Endodermal cell (in vitro differentiated cells): ENCODE measurements at regions not wholly inside any gene's neighbourhood (a gene's known extent, or its start where the extent isn't known, plus 50 kb on each side); places are given as distances from the start of the nearest gene placed in this dataset.

Source experiments
- DNase-seq: peaks from one replicate; pipeline ENCODE4 v3.0.0-alpha.2; 2017
- H3K27ac ChIP-seq: 2 replicates; pipeline ENCODE4 v1.5.1; 2013; ENCODE audit warnings: mild to moderate bottlenecking, low read depth, low read length, moderate library complexity
- H3K27me3 ChIP-seq: 2 replicates; pipeline ENCODE4 v1.6.1; 2013; ENCODE audit warnings: mild to moderate bottlenecking, low read length, moderate library complexity; ENCODE audit not compliant: insufficient read depth, control insufficient read depth, poor library complexity, severe bottlenecking
- H3K36me3 ChIP-seq: 2 replicates; pipeline ENCODE4 v1.7.0; 2013; ENCODE audit warnings: mild to moderate bottlenecking, low read length, moderate library complexity; ENCODE audit not compliant: control insufficient read depth, insufficient read depth
- H3K4me1 ChIP-seq: one replicate; pipeline ENCODE4 v1.7.0; 2013; ENCODE audit warnings: low read length; ENCODE audit not compliant: control insufficient read depth, insufficient read depth
- H3K4me3 ChIP-seq: 2 replicates; pipeline ENCODE4 v1.5.1; 2013; ENCODE audit warnings: mild to moderate bottlenecking, low read length, moderate library complexity
- H3K9ac ChIP-seq: 2 replicates; pipeline ENCODE4 v1.6.1; 2013; ENCODE audit warnings: mild to moderate bottlenecking, low read length, moderate library complexity; ENCODE audit not compliant: poor library complexity, severe bottlenecking; ENCODE audit errors: extremely low read depth
- H3K9me3 ChIP-seq: 2 replicates; pipeline ENCODE4 v1.6.1; 2013; ENCODE audit warnings: mild to moderate bottlenecking, low read length, moderate library complexity; ENCODE audit not compliant: control insufficient read depth
- H3K27ac Mint-ChIP-seq: 2 replicates; pipeline ENCODE4 v1.8.0; 2020; ENCODE audit warnings: mixed read lengths
- H3K27me3 Mint-ChIP-seq: 2 replicates; pipeline ENCODE4 v1.8.0; 2021; ENCODE audit warnings: mild to moderate bottlenecking, mixed read lengths; ENCODE audit not compliant: insufficient read depth
- H3K36me3 Mint-ChIP-seq: 2 replicates; pipeline ENCODE4 v1.8.0; 2020; ENCODE audit warnings: low read depth, mixed read lengths
- H3K4me1 Mint-ChIP-seq: 2 replicates; pipeline ENCODE4 v1.8.0; 2020; ENCODE audit warnings: mixed read lengths
- H3K4me3 Mint-ChIP-seq: 2 replicates; pipeline ENCODE4 v1.8.0; 2020; ENCODE audit warnings: mild to moderate bottlenecking, moderate library complexity, mixed read lengths
- H3K9me3 Mint-ChIP-seq: 2 replicates; pipeline ENCODE4 v1.8.0; 2020; ENCODE audit warnings: mild to moderate bottlenecking, mixed read lengths
- WGBS, 2 experiments: methylation state at CpG; one replicate each; pipeline versions ENCODE4 v1.1.5 to v1.1.7; 2013; ENCODE audit warnings: missing lambda C conversion rate in 2 of 2, mixed read lengths in 1 of 2; ENCODE audit not compliant: insufficient coverage in 1 of 2, insufficient read length in 1 of 2; 5-methylcytosine and 5-hydroxymethylcytosine counted together
- TF ChIP-seq, protein P1 (sequence below): fragments of 200-600 bp; sonication (generic); conservative IDR thresholded peaks from 2 replicates; pipeline ENCODE4 v1.5.0; 2021; ENCODE audit warnings: antibody characterized with exemption, mild to moderate bottlenecking

DNA sequence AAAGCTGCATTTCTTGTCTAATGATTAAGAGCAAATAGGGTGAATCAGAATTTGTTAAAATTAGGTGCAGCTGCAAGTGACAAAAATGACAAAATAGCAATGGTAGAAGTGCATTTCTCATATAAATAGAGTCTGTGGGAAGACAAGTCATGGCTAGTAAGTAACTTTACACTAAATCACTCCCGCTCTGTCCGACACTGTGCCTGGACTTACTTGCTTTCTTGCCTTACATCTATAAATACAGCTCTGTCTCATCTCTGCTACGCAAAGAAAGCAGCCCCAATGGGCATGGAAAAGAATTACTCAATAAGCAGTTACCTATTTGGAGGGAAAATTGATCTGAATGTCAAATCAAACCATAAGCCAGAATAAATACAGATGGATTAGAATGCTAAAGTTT lies 245.4 kb upstream of the KRR1 start:
- Histone ChIP-seq H3K27ac (no peak overlapping the region), H3K9ac (no peak overlapping the region), H3K4me1 (no peaks in the 10 kb centered on the region), H3K9me3 (no peaks in the 10 kb centered on the region), H3K4me3 (no peak overlapping the region), H3K36me3 (no peaks in the 10 kb centered on the region), H3K27me3 (no peaks in the 10 kb centered on the region)
- no peak for DNase-seq
- WGBS, 2 experiments = 95% methylated on average over 2 of the region's 3 CpGs; no CpG with 5 or more reads in 1 of the 2 experiments
- Mint-ChIP-seq H3K27ac (no peak overlapping the region), H3K4me3 (no peak overlapping the region), H3K4me1 (no peaks in the 10 kb centered on the region), H3K27me3 (no peaks in the 10 kb centered on the region), H3K36me3 (no peaks in the 10 kb centered on the region), H3K9me3 (no peaks in the 10 kb centered on the region)
- TF ChIP-seq, protein P1, sequence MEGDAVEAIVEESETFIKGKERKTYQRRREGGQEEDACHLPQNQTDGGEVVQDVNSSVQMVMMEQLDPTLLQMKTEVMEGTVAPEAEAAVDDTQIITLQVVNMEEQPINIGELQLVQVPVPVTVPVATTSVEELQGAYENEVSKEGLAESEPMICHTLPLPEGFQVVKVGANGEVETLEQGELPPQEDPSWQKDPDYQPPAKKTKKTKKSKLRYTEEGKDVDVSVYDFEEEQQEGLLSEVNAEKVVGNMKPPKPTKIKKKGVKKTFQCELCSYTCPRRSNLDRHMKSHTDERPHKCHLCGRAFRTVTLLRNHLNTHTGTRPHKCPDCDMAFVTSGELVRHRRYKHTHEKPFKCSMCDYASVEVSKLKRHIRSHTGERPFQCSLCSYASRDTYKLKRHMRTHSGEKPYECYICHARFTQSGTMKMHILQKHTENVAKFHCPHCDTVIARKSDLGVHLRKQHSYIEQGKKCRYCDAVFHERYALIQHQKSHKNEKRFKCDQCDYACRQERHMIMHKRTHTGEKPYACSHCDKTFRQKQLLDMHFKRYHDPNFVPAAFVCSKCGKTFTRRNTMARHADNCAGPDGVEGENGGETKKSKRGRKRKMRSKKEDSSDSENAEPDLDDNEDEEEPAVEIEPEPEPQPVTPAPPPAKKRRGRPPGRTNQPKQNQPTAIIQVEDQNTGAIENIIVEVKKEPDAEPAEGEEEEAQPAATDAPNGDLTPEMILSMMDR = no peak

DNA sequence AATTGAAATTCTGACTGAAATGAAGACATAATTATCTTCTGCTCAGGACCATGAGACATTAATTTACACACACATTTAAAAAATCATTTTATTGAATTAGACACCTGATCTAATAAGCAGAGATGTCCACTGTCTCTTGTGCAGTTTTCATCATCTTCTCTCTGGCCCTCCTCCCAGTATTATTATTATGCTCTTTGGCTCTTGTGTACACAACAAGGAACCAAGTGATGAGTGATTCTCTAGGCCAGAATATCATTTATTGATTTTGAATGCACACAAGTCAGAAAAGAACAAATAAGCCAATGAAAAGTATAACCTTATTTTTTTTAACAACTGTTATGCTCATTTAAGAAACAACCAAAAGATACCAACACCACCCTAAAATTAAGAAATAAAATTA lies 244.7 kb upstream of the KRR1 start:
- Histone ChIP-seq H3K4me1 (no peaks in the 10 kb centered on the region), H3K27me3 (no peaks in the 10 kb centered on the region), H3K9ac (no peak overlapping the region), H3K9me3 (no peaks in the 10 kb centered on the region), H3K27ac (no peak overlapping the region), H3K36me3 (no peaks in the 10 kb centered on the region), H3K4me3 (no peak overlapping the region)
- DNase-seq = no peak
- Mint-ChIP-seq H3K9me3 (no peaks in the 10 kb centered on the region), H3K36me3 (no peaks in the 10 kb centered on the region), H3K27me3 (no peaks in the 10 kb centered on the region), H3K27ac (no peak overlapping the region), H3K4me3 (no peak overlapping the region), H3K4me1 (no peaks in the 10 kb centered on the region)
- TF ChIP-seq, protein P1 = no peak

DNA sequence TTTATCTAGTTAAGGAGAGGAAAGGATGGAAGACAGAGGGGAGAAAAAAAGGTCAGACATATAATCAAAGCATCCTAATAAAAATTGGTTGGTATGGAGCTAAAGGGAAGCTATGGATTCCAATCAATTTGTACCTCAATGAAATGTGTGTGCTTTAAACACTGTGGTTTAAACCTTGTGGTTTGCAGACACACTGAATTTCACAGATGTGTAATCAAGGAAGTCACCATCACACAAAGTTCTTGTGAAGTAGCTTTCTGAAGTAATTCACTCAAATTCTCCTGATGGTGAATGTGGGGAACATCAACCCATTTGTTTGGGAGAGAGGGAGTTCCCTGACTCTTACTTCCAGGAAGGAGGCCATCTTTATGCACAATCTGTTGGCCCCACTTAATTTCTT lies 243.3 kb upstream of the KRR1 start:
- Histone ChIP-seq H3K4me3 (no peak overlapping the region), H3K9me3 (no peaks in the 10 kb centered on the region), H3K27me3 (no peaks in the 10 kb centered on the region), H3K27ac (no peak overlapping the region), H3K36me3 (no peaks in the 10 kb centered on the region), H3K9ac (no peak overlapping the region), H3K4me1 (no peaks in the 10 kb centered on the region)
- Mint-ChIP-seq H3K9me3 (peaks cover 2% of the 10 kb centered on the region), H3K27me3 (no peaks in the 10 kb centered on the region), H3K27ac (no peak overlapping the region), H3K4me3 (no peak overlapping the region), H3K4me1 (no peaks in the 10 kb centered on the region), H3K36me3 (no peaks in the 10 kb centered on the region)
- no peak for DNase-seq
- TF ChIP-seq, protein P1 = no peak
